ENCODE measurements at regions not wholly inside any gene's neighbourhood (a gene's known extent, or its start where the extent isn't known, plus 50 kb on each side); places are given as distances from the start of the nearest gene placed in this dataset.

- Histone ChIP-seq H3K4me1 (ENCODE audit: control insufficient read depth, insufficient read depth, low read length) (peaks cover 7% of the 10 kb centered on the region; the same call in 1 of the 2 replicates), H3K4me3 (ENCODE audit: low read depth, low read length) (no peak overlapping the region), H3K36me3 (ENCODE audit: control insufficient read depth, insufficient read depth, low read length) (no peaks in the 10 kb centered on the region), H3K9ac (ENCODE audit: low read length) (no peak overlapping the region), H3K9me3 (ENCODE audit: control insufficient read depth, insufficient read depth, low read depth, low read length) (no peaks in the 10 kb centered on the region), H3K27ac (ENCODE audit: low read depth, low read length) (no peak overlapping the region), H3K27me3 (ENCODE audit: control insufficient read depth, insufficient read depth, low read length) (no peaks in the 10 kb centered on the region)
These were observed 443.6 kb downstream of the TDRD15 start for GRCh38 chr2:21567395-21567794.

GRCh38 chr2:21571686-21572085 lies 447.9 kb downstream of the TDRD15 start:
- Histone ChIP-seq H3K27me3 (ENCODE audit: control insufficient read depth, insufficient read depth, low read length) (no peaks in the 10 kb centered on the region), H3K27ac (ENCODE audit: low read depth, low read length) (no peak overlapping the region), H3K4me3 (ENCODE audit: low read depth, low read length) (no peak overlapping the region), H3K4me1 (ENCODE audit: control insufficient read depth, insufficient read depth, low read length) (peaks cover 7% of the 10 kb centered on the region; the same call in 1 of the 2 replicates), H3K36me3 (ENCODE audit: control insufficient read depth, insufficient read depth, low read length) (no peaks in the 10 kb centered on the region), H3K9me3 (ENCODE audit: control insufficient read depth, insufficient read depth, low read depth, low read length) (no peaks in the 10 kb centered on the region), H3K9ac (ENCODE audit: low read length) (no peak overlapping the region)

GRCh38 chr2:21580391-21580790 lies 456.6 kb downstream of the TDRD15 start:
- Histone ChIP-seq H3K9me3 (ENCODE audit: control insufficient read depth, insufficient read depth, low read depth, low read length) (no peaks in the 10 kb centered on the region), H3K36me3 (ENCODE audit: control insufficient read depth, insufficient read depth, low read length) (no peaks in the 10 kb centered on the region), H3K27me3 (ENCODE audit: control insufficient read depth, insufficient read depth, low read length) (no peaks in the 10 kb centered on the region), H3K4me1 (ENCODE audit: control insufficient read depth, insufficient read depth, low read length) (peaks cover 2% of the 10 kb centered on the region), H3K4me3 (ENCODE audit: low read depth, low read length) (no peak overlapping the region), H3K27ac (ENCODE audit: low read depth, low read length) (no peak overlapping the region), H3K9ac (ENCODE audit: low read length) (no peak overlapping the region)

GRCh38 chr2:21585881-21586280 lies 462.1 kb downstream of the TDRD15 start:
- no peak overlapping the region for H3K4me3 ChIP-seq (ENCODE audit: low read depth, low read length)
- H3K27me3 ChIP-seq (ENCODE audit: control insufficient read depth, insufficient read depth, low read length), result no peaks in the 10 kb centered on the region
- H3K9me3 ChIP-seq (ENCODE audit: control insufficient read depth, insufficient read depth, low read depth, low read length), result no peaks in the 10 kb centered on the region
- no peak overlapping the region for H3K9ac ChIP-seq (ENCODE audit: low read length)
- H3K36me3 ChIP-seq (ENCODE audit: control insufficient read depth, insufficient read depth, low read length), result no peaks in the 10 kb centered on the region
- no peak overlapping the region for H3K27ac ChIP-seq (ENCODE audit: low read depth, low read length)
- H3K4me1 ChIP-seq (ENCODE audit: control insufficient read depth, insufficient read depth, low read length), result peaks cover 7% of the 10 kb centered on the region

- Histone ChIP-seq H3K36me3 (ENCODE audit: control insufficient read depth, insufficient read depth, low read length) (no peaks in the 10 kb centered on the region), H3K27ac (ENCODE audit: low read depth, low read length) (no peak overlapping the region), H3K4me1 (ENCODE audit: control insufficient read depth, insufficient read depth, low read length) (peaks cover 7% of the 10 kb centered on the region), H3K27me3 (ENCODE audit: control insufficient read depth, insufficient read depth, low read length) (no peaks in the 10 kb centered on the region), H3K9me3 (ENCODE audit: control insufficient read depth, insufficient read depth, low read depth, low read length) (peaks cover 2% of the 10 kb centered on the region; the same call in 1 of the 2 replicates), H3K4me3 (ENCODE audit: low read depth, low read length) (no peak overlapping the region), H3K9ac (ENCODE audit: low read length) (no peak overlapping the region)
These were observed 466.4 kb downstream of the TDRD15 start for GRCh38 chr2:21590026-21590690.

DNA sequence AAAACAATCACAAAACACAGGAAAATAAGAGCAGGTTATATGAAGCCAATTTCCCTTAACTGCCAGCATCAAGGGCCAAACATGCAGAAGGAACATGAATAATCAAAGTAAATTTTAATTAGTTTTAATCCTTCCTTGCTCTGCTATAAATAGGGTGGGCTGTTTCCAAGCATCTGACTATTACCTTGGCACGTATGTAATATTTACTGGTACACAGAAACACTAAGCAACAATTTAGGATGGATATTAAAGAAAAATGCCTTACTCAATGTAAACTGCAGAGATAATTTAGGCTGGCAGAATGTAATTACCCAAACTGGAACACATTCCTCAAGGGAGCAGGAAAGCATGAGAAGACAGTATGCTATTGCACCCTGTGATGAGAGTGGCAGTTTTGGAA lies 468.2 kb downstream of the TDRD15 start:
- H3K4me3 ChIP-seq (ENCODE audit: low read depth, low read length), result no peak overlapping the region
- H3K27me3 ChIP-seq (ENCODE audit: control insufficient read depth, insufficient read depth, low read length), result no peaks in the 10 kb centered on the region
- H3K36me3 ChIP-seq (ENCODE audit: control insufficient read depth, insufficient read depth, low read length), result no peaks in the 10 kb centered on the region
- H3K4me1 ChIP-seq (ENCODE audit: control insufficient read depth, insufficient read depth, low read length), result no peaks in the 10 kb centered on the region
- H3K9ac ChIP-seq (ENCODE audit: low read length), result no peak overlapping the region
- peaks cover 5% of the 10 kb centered on the region for H3K9me3 ChIP-seq (ENCODE audit: control insufficient read depth, insufficient read depth, low read depth, low read length)
- no peak overlapping the region for H3K27ac ChIP-seq (ENCODE audit: low read depth, low read length)

GRCh38 chr2:21599417-21599816 lies 475.6 kb downstream of the TDRD15 start:
- no peak overlapping the region for H3K27ac ChIP-seq (ENCODE audit: low read depth, low read length)
- no peak overlapping the region for H3K9ac ChIP-seq (ENCODE audit: low read length)
- no peaks in the 10 kb centered on the region for H3K4me1 ChIP-seq (ENCODE audit: control insufficient read depth, insufficient read depth, low read length)
- peaks cover 5% of the 10 kb centered on the region for H3K9me3 ChIP-seq (ENCODE audit: control insufficient read depth, insufficient read depth, low read depth, low read length)
- no peaks in the 10 kb centered on the region for H3K36me3 ChIP-seq (ENCODE audit: control insufficient read depth, insufficient read depth, low read length)
- H3K27me3 ChIP-seq (ENCODE audit: control insufficient read depth, insufficient read depth, low read length), result no peaks in the 10 kb centered on the region
- no peak overlapping the region for H3K4me3 ChIP-seq (ENCODE audit: low read depth, low read length)

GRCh38 chr2:21602789-21603188 lies 479.0 kb downstream of the TDRD15 start:
- Histone ChIP-seq H3K4me3 (ENCODE audit: low read depth, low read length) (no peak overlapping the region), H3K27ac (ENCODE audit: low read depth, low read length) (no peak overlapping the region), H3K4me1 (ENCODE audit: control insufficient read depth, insufficient read depth, low read length) (no peaks in the 10 kb centered on the region), H3K9ac (ENCODE audit: low read length) (no peak overlapping the region), H3K9me3 (ENCODE audit: control insufficient read depth, insufficient read depth, low read depth, low read length) (no peaks in the 10 kb centered on the region), H3K36me3 (ENCODE audit: control insufficient read depth, insufficient read depth, low read length) (no peaks in the 10 kb centered on the region), H3K27me3 (ENCODE audit: control insufficient read depth, insufficient read depth, low read length) (no peaks in the 10 kb centered on the region)

DNA sequence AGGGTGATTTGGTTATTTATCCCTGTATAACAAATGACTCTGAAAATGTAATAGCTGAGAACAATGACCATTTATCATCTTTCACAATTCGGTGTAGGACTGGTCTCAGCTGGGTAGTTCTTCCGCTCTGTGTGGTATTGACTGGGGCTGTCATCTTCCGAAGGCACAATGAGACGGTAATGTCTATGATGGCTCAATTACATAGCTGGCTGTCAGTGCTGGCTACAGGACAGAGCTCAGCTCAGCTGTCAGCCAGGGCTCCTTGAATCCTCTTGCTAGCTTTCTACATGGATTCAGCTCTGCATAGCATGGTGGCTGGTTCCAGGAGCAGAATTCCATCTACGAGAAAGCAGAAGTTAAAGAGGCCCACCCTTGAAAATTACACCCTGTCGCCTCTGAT lies 483.8 kb downstream of the TDRD15 start:
- no peaks in the 10 kb centered on the region for H3K4me1 ChIP-seq (ENCODE audit: control insufficient read depth, insufficient read depth, low read length)
- no peaks in the 10 kb centered on the region for H3K36me3 ChIP-seq (ENCODE audit: control insufficient read depth, insufficient read depth, low read length)
- no peak overlapping the region for H3K27ac ChIP-seq (ENCODE audit: low read depth, low read length)
- H3K27me3 ChIP-seq (ENCODE audit: control insufficient read depth, insufficient read depth, low read length), result no peaks in the 10 kb centered on the region
- no peaks in the 10 kb centered on the region for H3K9me3 ChIP-seq (ENCODE audit: control insufficient read depth, insufficient read depth, low read depth, low read length)
- H3K9ac ChIP-seq (ENCODE audit: low read length), result no peak overlapping the region
- H3K4me3 ChIP-seq (ENCODE audit: low read depth, low read length), result no peak overlapping the region

GRCh38 chr2:21610304-21610703 lies 486.5 kb downstream of the TDRD15 start:
- no peak overlapping the region for H3K4me3 ChIP-seq (ENCODE audit: low read depth, low read length)
- no peak overlapping the region for H3K27ac ChIP-seq (ENCODE audit: low read depth, low read length)

GRCh38 chr2:21617885-21618434 lies 494.2 kb downstream of the TDRD15 start:
- Histone ChIP-seq H3K4me3 (ENCODE audit: low read depth, low read length) (no peak overlapping the region), H3K36me3 (ENCODE audit: control insufficient read depth, insufficient read depth, low read length) (no peaks in the 10 kb centered on the region), H3K4me1 (ENCODE audit: control insufficient read depth, insufficient read depth, low read length) (no peaks in the 10 kb centered on the region), H3K27ac (ENCODE audit: low read depth, low read length) (no peak overlapping the region), H3K27me3 (ENCODE audit: control insufficient read depth, insufficient read depth, low read length) (no peaks in the 10 kb centered on the region), H3K9ac (ENCODE audit: low read length) (no peak overlapping the region), H3K9me3 (ENCODE audit: control insufficient read depth, insufficient read depth, low read depth, low read length) (no peaks in the 10 kb centered on the region)

More at GRCh38 chr2:21610304-21610703, 486.5 kb downstream of the TDRD15 start:
- Histone ChIP-seq H3K27me3 (ENCODE audit: control insufficient read depth, insufficient read depth, low read length) (no peaks in the 10 kb centered on the region), H3K4me1 (ENCODE audit: control insufficient read depth, insufficient read depth, low read length) (no peaks in the 10 kb centered on the region), H3K9me3 (ENCODE audit: control insufficient read depth, insufficient read depth, low read depth, low read length) (no peaks in the 10 kb centered on the region), H3K9ac (ENCODE audit: low read length) (no peak overlapping the region), H3K36me3 (ENCODE audit: control insufficient read depth, insufficient read depth, low read length) (no peaks in the 10 kb centered on the region)

Data from HUES6 (cell line).